ENCODE measurements at regions not wholly inside any gene's neighbourhood (a gene's known extent, or its start where the extent isn't known, plus 50 kb on each side); places are given as distances from the start of the nearest gene placed in this dataset.

DNA sequence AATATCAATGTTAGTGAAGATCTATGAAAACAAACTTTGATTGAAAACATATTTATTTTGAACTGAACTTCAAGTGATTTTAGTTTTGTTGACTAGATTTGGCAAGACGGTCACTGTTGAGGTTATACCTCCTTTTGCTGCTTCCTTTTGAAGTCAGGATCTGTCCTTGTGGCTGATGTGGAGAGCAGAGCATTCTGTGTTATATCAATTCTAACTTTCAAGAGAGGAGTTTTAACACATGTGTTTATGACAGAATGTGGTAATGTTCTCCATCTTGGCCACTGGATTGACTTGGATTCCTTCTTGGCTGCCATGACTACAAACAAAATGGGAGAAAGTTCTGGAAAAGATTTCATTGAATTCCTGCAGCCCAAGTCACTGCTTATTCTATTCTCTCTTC is 104.0 kb upstream of the ACTBL2 start:
- ChIA-PET POLR2A (no interaction called here), CTCF (no interaction called here)
- H3K9me3 ChIP-seq (ENCODE audit: control insufficient read depth, insufficient read depth, low read depth, low read length) = no peaks in the 10 kb centered on the region
- intact Hi-C loops (cut with micrococcal nuclease; ENCODE audit: unreplicated experiment) = no loop called here
- no peak for TF ChIP-seq SIN3A (IDR thresholded peaks at IDR 0.05; ENCODE audit: borderline replicate concordance, insufficient read depth, low read depth, low read length)
- no peak for TF ChIP-seq POLR2AphosphoS5 (IDR thresholded peaks at IDR 0.05; ENCODE audit: low read depth, low read length)
- TF ChIP-seq TCF7L2 (IDR thresholded peaks at IDR 0.05; ENCODE audit: low read depth, low read length) = no peak
- TF ChIP-seq, protein P1, sequence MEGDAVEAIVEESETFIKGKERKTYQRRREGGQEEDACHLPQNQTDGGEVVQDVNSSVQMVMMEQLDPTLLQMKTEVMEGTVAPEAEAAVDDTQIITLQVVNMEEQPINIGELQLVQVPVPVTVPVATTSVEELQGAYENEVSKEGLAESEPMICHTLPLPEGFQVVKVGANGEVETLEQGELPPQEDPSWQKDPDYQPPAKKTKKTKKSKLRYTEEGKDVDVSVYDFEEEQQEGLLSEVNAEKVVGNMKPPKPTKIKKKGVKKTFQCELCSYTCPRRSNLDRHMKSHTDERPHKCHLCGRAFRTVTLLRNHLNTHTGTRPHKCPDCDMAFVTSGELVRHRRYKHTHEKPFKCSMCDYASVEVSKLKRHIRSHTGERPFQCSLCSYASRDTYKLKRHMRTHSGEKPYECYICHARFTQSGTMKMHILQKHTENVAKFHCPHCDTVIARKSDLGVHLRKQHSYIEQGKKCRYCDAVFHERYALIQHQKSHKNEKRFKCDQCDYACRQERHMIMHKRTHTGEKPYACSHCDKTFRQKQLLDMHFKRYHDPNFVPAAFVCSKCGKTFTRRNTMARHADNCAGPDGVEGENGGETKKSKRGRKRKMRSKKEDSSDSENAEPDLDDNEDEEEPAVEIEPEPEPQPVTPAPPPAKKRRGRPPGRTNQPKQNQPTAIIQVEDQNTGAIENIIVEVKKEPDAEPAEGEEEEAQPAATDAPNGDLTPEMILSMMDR (IDR thresholded peaks at IDR 0.05) = no peak
- TF ChIP-seq, protein P2, sequence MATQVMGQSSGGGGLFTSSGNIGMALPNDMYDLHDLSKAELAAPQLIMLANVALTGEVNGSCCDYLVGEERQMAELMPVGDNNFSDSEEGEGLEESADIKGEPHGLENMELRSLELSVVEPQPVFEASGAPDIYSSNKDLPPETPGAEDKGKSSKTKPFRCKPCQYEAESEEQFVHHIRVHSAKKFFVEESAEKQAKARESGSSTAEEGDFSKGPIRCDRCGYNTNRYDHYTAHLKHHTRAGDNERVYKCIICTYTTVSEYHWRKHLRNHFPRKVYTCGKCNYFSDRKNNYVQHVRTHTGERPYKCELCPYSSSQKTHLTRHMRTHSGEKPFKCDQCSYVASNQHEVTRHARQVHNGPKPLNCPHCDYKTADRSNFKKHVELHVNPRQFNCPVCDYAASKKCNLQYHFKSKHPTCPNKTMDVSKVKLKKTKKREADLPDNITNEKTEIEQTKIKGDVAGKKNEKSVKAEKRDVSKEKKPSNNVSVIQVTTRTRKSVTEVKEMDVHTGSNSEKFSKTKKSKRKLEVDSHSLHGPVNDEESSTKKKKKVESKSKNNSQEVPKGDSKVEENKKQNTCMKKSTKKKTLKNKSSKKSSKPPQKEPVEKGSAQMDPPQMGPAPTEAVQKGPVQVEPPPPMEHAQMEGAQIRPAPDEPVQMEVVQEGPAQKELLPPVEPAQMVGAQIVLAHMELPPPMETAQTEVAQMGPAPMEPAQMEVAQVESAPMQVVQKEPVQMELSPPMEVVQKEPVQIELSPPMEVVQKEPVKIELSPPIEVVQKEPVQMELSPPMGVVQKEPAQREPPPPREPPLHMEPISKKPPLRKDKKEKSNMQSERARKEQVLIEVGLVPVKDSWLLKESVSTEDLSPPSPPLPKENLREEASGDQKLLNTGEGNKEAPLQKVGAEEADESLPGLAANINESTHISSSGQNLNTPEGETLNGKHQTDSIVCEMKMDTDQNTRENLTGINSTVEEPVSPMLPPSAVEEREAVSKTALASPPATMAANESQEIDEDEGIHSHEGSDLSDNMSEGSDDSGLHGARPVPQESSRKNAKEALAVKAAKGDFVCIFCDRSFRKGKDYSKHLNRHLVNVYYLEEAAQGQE (IDR thresholded peaks at IDR 0.05; ENCODE audit: insufficient read depth in 1 of 2, low read depth in 2 of 2, low read length in 1 of 2) = no peak
- no peaks in the 10 kb centered on the region for H3K36me3 ChIP-seq (ENCODE audit: control insufficient read depth, insufficient read depth, low read length)
- no peak for ATAC-seq
- DNase-seq (ENCODE audit: low read depth, low spot score) = no peak
- H3K27me3 ChIP-seq (ENCODE audit: control insufficient read depth, insufficient read depth, low read length) = no peaks in the 10 kb centered on the region
- H3K27ac ChIP-seq (ENCODE audit: low read length) = no peak overlapping the region
- no peak overlapping the region for H3K4me3 ChIP-seq (ENCODE audit: low read depth in 2 of 2, low read length in 2 of 2)
- in situ Hi-C loops (cut with HindIII; ENCODE audit: low pct_unique_long_range_greater_than_20kb, low sequenced_read_pairs) = no loop called here
- no peaks in the 10 kb centered on the region for H3K4me1 ChIP-seq (ENCODE audit: control insufficient read depth, insufficient read depth, low read length)
- no TSS peak for BruUV-seq (replicated peaks)

DNA sequence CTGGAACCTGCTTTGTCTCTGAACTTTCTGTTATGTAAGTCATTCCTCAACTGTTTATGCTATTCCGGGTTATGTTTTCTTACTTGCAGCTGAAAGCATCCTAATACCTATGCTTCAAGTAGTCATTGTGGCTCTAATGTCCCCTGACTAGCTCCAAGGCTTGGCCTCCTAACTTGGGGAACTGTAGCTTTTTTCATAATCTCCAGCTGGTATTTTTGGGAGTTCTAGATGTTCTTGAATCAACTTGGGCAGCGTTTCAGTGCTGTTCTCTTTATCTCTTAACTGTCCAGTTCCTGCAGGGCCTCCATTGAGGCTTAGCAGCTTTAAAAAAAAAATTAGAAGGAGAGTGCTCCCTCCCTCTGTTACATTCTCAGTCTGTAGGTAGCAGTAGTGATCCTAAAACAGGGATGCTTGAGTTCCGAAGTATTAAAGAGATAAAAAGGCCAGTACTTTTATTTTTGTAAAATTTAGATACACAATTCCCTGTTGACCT is 100.0 kb upstream of the ACTBL2 start:
- TF ChIP-seq, protein P2 (IDR thresholded peaks at IDR 0.05; ENCODE audit: insufficient read depth in 1 of 2, low read depth in 2 of 2, low read length in 1 of 2) = no peak
- TF ChIP-seq TCF7L2 (IDR thresholded peaks at IDR 0.05; ENCODE audit: low read depth, low read length) = no peak
- TF ChIP-seq SIN3A (IDR thresholded peaks at IDR 0.05; ENCODE audit: borderline replicate concordance, insufficient read depth, low read depth, low read length) = no peak
- TF ChIP-seq POLR2AphosphoS5 (IDR thresholded peaks at IDR 0.05; ENCODE audit: low read depth, low read length) = no peak
- TF ChIP-seq, protein P1 (IDR thresholded peaks at IDR 0.05) = no peak
- ATAC-seq (no peak), DNase-seq (ENCODE audit: low read depth, low spot score) (no peak)
- Histone ChIP-seq H3K36me3 (ENCODE audit: control insufficient read depth, insufficient read depth, low read length) (no peaks in the 10 kb centered on the region), H3K9me3 (ENCODE audit: control insufficient read depth, insufficient read depth, low read depth, low read length) (no peaks in the 10 kb centered on the region), H3K27ac (ENCODE audit: low read length) (0 out of 2 replicates have a peak overlapping the region, but pooled peaks have one; percentile 36), H3K27me3 (ENCODE audit: control insufficient read depth, insufficient read depth, low read length) (no peaks in the 10 kb centered on the region), H3K4me1 (ENCODE audit: control insufficient read depth, insufficient read depth, low read length) (no peaks in the 10 kb centered on the region), H3K4me3 (ENCODE audit: low read depth in 2 of 2, low read length in 2 of 2) (no peak overlapping the region)
- POLR2A ChIA-PET = no interaction called here
- CTCF ChIA-PET = no interaction called here
- in situ Hi-C loops (cut with HindIII; ENCODE audit: low pct_unique_long_range_greater_than_20kb, low sequenced_read_pairs) = no loop called here
- BruUV-seq (replicated peaks) = no TSS peak
- intact Hi-C loops (cut with micrococcal nuclease; ENCODE audit: unreplicated experiment) = no loop called here

Data from Panc1 (cell line).